ENCODE measurements at regions not wholly inside any gene's neighbourhood (a gene's known extent, or its start where the extent isn't known, plus 50 kb on each side); places are given as distances from the start of the nearest gene placed in this dataset.

DNA sequence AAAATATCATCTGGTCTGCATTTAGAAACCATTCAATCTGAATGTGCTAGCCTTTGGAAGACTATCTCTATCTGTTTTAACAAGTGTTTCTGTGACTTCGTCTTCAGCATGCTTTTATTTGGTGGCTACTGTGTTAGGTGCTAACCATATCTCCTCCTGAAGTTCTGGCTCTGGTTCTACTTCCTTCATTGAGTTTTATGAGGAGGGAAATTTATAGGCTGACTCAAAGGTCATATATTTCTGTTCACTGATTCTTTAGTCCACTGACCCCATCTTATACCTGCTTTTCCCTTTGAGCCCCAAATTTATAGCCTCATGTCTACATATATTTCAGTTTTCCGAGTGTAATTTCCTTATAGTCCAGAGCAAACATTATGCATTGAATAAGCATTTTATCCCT is 295.0 kb upstream of the RASGRP1 start:
- TF ChIP-seq, protein P1, sequence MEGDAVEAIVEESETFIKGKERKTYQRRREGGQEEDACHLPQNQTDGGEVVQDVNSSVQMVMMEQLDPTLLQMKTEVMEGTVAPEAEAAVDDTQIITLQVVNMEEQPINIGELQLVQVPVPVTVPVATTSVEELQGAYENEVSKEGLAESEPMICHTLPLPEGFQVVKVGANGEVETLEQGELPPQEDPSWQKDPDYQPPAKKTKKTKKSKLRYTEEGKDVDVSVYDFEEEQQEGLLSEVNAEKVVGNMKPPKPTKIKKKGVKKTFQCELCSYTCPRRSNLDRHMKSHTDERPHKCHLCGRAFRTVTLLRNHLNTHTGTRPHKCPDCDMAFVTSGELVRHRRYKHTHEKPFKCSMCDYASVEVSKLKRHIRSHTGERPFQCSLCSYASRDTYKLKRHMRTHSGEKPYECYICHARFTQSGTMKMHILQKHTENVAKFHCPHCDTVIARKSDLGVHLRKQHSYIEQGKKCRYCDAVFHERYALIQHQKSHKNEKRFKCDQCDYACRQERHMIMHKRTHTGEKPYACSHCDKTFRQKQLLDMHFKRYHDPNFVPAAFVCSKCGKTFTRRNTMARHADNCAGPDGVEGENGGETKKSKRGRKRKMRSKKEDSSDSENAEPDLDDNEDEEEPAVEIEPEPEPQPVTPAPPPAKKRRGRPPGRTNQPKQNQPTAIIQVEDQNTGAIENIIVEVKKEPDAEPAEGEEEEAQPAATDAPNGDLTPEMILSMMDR (IDR thresholded peaks at IDR 0.05; ENCODE audit: low read length): no peak
- TF ChIP-seq EZH2phosphoT487 (IDR thresholded peaks at IDR 0.05; ENCODE audit: low read length) (no peak), EZH2 (optimal IDR thresholded peaks at IDR 0.05; ENCODE audit: low read depth, low read length) (no peak)

Measured in MM.1S (cell line).